WTC11 (cell line): ENCODE measurements at regions not wholly inside any gene's neighbourhood (a gene's known extent, or its start where the extent isn't known, plus 50 kb on each side); places are given as distances from the start of the nearest gene placed in this dataset.

Experiments used
- MAX ChIP-seq: sonication (generic); formaldehyde crosslinking; IDR thresholded peaks from 2 replicates; pipeline ENCODE4 v1.8.0; 2022; ENCODE audit warnings: mild to moderate bottlenecking, missing genetic modification reagents
- ZNF219 ChIP-seq: sonication (generic); formaldehyde crosslinking; IDR thresholded peaks from 2 replicates; pipeline ENCODE4 v1.8.0; 2023; ENCODE audit warnings: missing genetic modification reagents, mild to moderate bottlenecking, borderline replicate concordance
- TF ChIP-seq, protein P1 (sequence below): fragments of 200-600 bp; IDR thresholded peaks from 2 replicates; pipeline ENCODE4 v1.8.0; 2022; ENCODE audit warnings: antibody characterized with exemption
- TF ChIP-seq, protein P2 (sequence below): sonication (generic); formaldehyde crosslinking; IDR thresholded peaks from 2 replicates; pipeline ENCODE4 v1.8.1; 2022; ENCODE audit warnings: missing genetic modification reagents, borderline replicate concordance
- TF ChIP-seq, protein P3 (sequence below): sonication (generic); formaldehyde crosslinking; IDR thresholded peaks from 2 replicates; pipeline ENCODE4 v1.8.1; 2022; ENCODE audit warnings: low read depth, missing genetic modification reagents, borderline replicate concordance

DNA sequence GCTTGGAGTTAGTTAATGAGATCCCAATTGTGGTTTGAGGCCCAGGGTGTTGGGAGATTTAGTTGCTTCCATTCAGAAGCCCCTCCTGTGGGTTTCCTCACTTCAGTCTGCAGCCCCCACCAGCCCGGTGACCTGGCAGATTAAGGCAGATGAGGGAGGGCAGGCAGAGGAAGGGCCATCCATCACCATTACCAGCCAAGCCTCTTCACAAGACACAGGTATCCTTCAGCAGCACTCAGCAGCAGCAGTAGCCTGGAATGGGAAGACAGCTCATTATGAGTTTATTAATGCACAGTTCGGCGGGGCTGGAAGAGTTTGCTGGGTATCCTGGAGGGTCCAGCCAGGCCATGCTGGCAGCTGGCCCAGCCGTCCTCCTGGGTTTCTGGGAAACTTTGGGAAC lies 90.0 kb upstream of the GPRC5B start:
- no peak for TF ChIP-seq MAX
- TF ChIP-seq, protein P1, sequence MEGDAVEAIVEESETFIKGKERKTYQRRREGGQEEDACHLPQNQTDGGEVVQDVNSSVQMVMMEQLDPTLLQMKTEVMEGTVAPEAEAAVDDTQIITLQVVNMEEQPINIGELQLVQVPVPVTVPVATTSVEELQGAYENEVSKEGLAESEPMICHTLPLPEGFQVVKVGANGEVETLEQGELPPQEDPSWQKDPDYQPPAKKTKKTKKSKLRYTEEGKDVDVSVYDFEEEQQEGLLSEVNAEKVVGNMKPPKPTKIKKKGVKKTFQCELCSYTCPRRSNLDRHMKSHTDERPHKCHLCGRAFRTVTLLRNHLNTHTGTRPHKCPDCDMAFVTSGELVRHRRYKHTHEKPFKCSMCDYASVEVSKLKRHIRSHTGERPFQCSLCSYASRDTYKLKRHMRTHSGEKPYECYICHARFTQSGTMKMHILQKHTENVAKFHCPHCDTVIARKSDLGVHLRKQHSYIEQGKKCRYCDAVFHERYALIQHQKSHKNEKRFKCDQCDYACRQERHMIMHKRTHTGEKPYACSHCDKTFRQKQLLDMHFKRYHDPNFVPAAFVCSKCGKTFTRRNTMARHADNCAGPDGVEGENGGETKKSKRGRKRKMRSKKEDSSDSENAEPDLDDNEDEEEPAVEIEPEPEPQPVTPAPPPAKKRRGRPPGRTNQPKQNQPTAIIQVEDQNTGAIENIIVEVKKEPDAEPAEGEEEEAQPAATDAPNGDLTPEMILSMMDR: no peak
- TF ChIP-seq ZNF219 (CRISPR knock-in tag): no peak
- TF ChIP-seq, protein P2, sequence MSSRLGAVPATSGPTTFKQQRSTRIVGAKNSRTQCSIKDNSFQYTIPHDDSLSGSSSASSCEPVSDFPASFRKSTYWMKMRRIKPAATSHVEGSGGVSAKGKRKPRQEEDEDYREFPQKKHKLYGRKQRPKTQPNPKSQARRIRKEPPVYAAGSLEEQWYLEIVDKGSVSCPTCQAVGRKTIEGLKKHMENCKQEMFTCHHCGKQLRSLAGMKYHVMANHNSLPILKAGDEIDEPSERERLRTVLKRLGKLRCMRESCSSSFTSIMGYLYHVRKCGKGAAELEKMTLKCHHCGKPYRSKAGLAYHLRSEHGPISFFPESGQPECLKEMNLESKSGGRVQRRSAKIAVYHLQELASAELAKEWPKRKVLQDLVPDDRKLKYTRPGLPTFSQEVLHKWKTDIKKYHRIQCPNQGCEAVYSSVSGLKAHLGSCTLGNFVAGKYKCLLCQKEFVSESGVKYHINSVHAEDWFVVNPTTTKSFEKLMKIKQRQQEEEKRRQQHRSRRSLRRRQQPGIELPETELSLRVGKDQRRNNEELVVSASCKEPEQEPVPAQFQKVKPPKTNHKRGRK (CRISPR knock-in tag): no peak
- TF ChIP-seq, protein P3, sequence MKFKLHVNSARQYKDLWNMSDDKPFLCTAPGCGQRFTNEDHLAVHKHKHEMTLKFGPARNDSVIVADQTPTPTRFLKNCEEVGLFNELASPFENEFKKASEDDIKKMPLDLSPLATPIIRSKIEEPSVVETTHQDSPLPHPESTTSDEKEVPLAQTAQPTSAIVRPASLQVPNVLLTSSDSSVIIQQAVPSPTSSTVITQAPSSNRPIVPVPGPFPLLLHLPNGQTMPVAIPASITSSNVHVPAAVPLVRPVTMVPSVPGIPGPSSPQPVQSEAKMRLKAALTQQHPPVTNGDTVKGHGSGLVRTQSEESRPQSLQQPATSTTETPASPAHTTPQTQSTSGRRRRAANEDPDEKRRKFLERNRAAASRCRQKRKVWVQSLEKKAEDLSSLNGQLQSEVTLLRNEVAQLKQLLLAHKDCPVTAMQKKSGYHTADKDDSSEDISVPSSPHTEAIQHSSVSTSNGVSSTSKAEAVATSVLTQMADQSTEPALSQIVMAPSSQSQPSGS: no peak
